HEK293 (cell line): ENCODE measurements at regions not wholly inside any gene's neighbourhood (a gene's known extent, or its start where the extent isn't known, plus 50 kb on each side); places are given as distances from the start of the nearest gene placed in this dataset.

Experiments used
- SP2 ChIP-seq: fragments of 450-650 bp; formaldehyde crosslinking; IDR thresholded peaks from 2 replicates; pipeline ENCODE4 v1.5.1; 2016; ENCODE audit warnings: missing biosample characterization, missing genetic modification characterization
- TRIM28 ChIP-seq: IDR thresholded peaks from 2 replicates; pipeline ENCODE4 v1.6.1; 2011; ENCODE audit warnings: low read length, control low read depth, borderline replicate concordance
- ZNF140 ChIP-seq: fragments of 450-650 bp; formaldehyde crosslinking; IDR thresholded peaks from 2 replicates; pipeline ENCODE4 v1.5.1; 2016; ENCODE audit warnings: missing biosample characterization, missing genetic modification characterization
- ZNF501 ChIP-seq: fragments of 450-650 bp; formaldehyde crosslinking; IDR thresholded peaks from 2 replicates; pipeline ENCODE4 v1.5.1; 2016; ENCODE audit warnings: missing biosample characterization, missing genetic modification characterization
- TF ChIP-seq, protein P1 (sequence below): fragments of 450-650 bp; formaldehyde crosslinking; IDR thresholded peaks from 2 replicates; pipeline ENCODE4 v1.5.1; 2016; ENCODE audit warnings: missing biosample characterization, missing genetic modification characterization
- TF ChIP-seq, protein P2 (sequence below): fragments of 450-650 bp; formaldehyde crosslinking; IDR thresholded peaks from 2 replicates; pipeline ENCODE4 v1.5.1; 2016; ENCODE audit warnings: missing biosample characterization, missing genetic modification characterization

DNA sequence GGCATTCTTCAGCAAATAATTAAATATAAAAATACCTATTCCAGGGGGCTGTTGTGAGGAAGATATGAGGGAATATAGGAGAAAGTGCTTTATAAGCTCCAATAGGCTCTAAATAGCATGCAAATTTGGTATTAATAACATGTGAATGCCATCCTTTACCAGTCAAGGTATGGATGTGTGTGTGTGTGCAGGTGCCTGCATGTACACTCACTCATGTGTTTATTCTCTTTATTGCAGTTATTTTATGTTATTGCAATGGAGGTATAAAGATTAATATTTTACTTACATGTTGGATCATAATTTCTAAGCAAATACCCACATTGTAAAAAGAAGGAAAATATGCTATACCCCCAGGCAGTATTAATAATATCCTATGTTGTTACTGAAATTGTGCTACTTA is 1093.0 kb upstream of the GYPC start:
- no peak for TF ChIP-seq ZNF140 (tag by site-specific recombination)
- TF ChIP-seq, protein P1, sequence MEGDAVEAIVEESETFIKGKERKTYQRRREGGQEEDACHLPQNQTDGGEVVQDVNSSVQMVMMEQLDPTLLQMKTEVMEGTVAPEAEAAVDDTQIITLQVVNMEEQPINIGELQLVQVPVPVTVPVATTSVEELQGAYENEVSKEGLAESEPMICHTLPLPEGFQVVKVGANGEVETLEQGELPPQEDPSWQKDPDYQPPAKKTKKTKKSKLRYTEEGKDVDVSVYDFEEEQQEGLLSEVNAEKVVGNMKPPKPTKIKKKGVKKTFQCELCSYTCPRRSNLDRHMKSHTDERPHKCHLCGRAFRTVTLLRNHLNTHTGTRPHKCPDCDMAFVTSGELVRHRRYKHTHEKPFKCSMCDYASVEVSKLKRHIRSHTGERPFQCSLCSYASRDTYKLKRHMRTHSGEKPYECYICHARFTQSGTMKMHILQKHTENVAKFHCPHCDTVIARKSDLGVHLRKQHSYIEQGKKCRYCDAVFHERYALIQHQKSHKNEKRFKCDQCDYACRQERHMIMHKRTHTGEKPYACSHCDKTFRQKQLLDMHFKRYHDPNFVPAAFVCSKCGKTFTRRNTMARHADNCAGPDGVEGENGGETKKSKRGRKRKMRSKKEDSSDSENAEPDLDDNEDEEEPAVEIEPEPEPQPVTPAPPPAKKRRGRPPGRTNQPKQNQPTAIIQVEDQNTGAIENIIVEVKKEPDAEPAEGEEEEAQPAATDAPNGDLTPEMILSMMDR: no peak
- no peak for TF ChIP-seq SP2
- TF ChIP-seq TRIM28: no peak
- TF ChIP-seq, protein P2, sequence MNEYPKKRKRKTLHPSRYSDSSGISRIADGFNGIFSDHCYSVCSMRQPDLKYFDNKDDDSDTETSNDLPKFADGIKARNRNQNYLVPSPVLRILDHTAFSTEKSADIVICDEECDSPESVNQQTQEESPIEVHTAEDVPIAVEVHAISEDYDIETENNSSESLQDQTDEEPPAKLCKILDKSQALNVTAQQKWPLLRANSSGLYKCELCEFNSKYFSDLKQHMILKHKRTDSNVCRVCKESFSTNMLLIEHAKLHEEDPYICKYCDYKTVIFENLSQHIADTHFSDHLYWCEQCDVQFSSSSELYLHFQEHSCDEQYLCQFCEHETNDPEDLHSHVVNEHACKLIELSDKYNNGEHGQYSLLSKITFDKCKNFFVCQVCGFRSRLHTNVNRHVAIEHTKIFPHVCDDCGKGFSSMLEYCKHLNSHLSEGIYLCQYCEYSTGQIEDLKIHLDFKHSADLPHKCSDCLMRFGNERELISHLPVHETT: no peak
- TF ChIP-seq ZNF501 (tag by site-specific recombination): no peak
